NCI-H2227 (cell line): ENCODE measurements at regions not wholly inside any gene's neighbourhood (a gene's known extent, or its start where the extent isn't known, plus 50 kb on each side); places are given as distances from the start of the nearest gene placed in this dataset.
A peak's percentile ranks its signal among the peaks of the same experiment; 100 is the strongest.

Source experiments
- DNase-seq: peaks from one replicate; lab custom pipeline; 2025; ENCODE audit not compliant: unreplicated experiment; lab: John Stamatoyannopoulos, UW

DNA sequence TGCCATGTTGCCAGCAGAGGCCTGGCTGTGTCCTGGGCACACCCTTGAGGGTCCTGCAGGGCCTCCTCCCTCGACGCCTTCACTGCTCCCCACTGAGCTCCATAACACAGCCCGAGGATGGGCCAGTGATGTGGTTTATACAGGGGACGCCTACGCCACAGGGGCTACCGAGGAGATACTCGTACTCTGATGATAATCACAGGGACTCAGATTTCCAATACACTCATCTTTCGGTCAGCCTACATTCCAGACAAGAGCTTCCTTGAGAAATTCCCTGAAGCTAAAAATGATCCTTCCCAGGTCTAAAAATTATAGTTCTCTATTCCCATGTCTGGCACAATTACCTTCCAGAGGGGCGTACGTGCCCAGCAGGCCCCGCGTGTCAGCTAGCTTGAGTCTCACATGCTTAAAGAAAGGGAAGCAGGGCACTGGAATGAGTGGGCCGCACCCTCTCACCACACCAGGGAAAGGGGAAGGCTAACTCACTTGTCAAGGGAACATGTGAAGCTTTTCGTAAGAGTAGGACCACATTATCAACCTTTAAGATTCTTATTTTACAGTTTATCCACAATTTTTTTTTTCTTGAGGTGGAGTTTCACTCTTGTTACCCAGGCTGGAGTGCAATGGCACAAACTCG, 159.5 kb upstream of the NDUFV2 start:
- DNase-seq, result no peak

DNA sequence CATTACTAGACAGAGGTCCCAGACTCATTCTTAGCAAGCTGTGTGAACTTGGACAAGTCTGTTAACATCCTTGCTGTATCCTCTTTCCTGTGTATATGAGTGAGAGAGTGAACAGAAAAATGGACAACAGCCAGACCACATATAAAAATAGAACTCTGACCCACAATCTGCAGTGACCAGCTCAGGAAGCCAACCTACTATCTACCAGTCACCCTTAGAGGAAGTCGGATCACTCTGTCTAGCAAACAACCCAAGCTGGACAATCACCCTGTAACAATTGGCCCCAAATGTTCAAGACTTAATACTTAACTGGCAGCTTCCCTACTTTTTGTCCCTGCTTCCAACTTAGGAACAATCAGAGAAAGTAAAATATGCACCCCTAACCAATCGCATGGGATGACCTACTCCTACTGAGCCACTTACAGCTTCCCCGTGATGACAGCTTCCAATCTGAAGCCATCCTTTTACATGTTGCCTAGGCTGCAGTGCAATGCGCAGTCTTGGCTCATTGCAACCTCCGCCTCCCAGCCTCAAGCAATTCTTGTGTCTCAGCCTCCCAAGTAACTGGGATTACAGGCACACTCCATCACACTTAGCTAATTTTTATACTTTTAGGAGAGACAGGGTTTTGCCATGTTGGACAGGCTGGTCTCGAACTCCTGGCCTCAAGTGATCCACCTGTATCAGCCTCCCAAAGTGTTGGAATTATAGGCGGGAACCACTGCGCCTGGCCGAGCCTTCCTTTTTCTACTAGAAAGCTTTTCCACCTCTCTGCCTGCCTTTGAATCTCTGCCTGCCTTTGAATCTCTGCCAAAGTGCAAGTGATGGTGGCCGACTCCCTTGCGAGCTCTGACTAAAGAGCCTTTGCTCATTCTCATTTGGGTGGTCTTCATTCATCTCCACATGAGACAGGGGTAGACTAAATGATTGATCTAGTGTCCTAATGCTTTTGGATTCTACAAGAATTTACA, 158.3 kb upstream of the NDUFV2 start:
- no peak for DNase-seq

DNA sequence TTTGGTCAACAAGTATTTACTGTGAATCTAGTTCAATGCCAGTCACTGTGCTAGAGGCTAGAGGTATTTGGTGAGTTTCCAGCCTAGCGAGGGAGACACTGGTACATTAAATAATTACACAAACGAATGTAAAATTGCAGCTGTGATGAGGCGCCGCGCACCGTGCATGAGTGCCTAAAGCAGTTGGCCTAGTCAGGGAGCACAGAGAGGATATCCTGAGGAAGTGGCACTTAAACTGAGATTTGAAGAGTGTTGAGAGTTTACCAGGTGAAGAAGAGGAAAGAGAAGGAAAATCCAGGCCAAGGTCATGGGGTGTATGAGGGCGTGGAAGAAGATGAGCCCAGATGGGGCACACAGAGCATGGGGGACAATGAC, 157.6 kb upstream of the NDUFV2 start:
- DNase-seq, result no peak

DNA sequence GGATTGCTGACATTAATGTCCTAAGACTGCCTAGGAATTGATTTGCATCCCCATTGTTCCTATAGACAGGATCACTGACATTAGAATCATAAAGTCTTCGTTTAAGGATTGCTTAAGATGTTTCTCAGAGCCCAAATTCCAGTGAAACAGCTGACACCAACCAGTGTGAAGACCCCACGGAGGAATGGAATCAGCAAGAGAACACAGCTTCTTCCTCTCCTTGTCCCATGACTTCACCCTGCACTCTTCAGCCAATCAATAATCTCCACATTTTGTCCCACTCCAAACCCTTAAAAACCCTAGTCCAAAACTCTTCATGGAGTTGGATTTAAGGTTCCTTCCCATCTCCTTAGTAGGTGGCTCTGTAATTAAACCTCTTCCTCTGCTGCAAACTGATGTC, 157.0 kb upstream of the NDUFV2 start:
- no peak for DNase-seq

DNA sequence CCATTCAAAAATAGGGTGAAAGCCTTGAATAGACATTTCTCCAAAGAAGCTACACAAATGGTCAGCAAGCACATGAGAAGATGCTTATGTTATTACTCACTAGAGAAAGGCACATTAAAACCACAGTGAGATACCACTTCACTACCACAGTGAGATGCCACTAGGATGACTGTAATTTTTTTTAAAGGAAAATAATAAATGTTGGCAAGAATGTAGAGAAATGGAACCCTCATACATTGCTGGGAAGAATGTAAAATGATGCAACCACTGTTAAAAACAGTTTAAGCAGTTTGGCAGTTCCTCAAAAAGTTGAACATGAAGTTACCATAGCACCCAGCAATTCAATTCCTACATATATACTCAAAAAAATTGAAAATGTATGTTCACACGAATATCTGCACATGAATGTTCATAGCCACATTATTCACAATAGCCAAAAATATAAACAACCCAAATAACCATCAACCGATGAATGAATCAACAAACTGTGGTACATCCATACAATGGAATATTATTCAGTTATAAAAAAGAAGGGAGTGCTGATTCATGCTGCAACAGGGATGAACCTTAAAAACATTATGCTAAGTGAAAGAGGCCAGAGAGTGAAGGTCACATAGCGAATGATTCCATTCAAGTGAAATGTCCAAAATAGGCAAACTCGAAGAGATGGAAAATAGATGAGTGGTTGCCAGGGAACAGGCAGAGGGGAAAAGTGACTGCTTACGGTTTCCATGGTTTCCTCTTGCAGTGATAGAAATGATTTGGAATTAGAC, 156.2 kb upstream of the NDUFV2 start:
- no peak for DNase-seq

DNA sequence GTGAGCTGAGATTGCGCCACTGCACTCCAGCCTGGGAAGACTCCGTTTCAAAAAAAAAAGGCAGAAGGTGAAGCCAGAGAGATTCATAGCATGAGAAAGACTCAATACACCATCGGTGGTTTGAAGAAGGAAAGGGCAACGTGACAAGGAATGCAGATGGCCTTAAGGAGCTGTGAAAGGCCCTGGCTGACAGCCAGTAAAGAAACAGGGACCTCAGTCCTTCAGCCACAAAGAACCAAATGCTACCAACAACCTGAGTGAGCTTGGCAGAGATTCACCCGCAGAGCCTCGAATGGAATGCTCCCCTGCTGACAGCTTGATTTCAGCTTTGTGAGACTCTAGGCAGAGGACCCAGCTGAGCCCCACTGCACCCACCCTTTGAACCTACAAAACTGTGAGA, 154.9 kb upstream of the NDUFV2 start:
- DNase-seq, result no peak

DNA sequence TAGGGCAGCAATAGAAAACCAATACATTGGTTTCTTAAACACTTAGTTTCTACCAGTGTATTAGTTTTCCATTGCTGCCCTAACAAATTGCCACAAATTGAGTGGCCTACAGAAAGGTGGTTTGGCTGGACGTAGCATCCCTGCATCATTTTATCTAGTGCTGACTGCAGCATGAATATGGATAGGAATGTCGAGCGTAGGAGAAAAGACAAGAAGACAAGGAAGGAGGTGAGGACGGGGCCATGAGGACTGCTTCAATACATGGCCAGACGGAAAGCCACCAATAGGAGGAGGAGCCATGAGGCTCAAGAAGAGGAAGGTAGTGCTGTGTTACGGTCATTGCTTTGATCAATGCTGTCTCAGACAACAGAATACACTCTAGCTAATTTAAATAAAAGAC, 154.5 kb upstream of the NDUFV2 start:
- no peak for DNase-seq

DNA sequence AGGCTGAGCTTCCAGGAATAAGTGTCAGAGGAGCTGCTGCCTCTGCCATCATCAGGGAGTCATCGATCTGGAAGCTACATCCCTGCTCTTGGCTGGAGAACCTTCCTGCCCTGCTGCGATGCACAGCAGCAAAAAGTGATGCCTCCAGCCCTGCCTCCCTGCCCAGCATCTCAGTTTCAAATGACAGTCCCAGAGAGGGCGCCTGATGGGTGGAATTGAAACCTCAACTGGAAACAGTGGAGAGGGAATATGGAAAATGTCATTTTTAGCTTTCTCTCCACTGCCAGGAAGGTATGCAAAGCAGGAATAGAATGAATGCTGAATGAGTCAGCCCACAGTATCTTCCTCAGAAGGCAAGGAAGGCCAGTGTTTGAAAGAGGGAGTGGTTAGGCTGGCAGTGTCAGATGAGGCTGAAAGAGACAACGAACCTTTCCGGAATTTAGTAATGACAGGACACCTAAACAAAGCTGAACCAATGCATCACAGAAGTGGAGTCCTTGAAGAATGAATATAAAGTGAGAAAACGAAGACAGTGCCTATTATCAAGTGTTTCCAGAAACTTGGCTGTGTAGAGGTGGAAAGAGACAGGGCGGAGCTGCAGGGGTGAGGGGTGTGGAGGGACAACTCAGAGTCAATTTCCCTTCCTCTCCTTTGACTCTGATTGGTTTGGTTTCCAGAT, 153.9 kb upstream of the NDUFV2 start:
- peak; percentile 54 for DNase-seq

DNA sequence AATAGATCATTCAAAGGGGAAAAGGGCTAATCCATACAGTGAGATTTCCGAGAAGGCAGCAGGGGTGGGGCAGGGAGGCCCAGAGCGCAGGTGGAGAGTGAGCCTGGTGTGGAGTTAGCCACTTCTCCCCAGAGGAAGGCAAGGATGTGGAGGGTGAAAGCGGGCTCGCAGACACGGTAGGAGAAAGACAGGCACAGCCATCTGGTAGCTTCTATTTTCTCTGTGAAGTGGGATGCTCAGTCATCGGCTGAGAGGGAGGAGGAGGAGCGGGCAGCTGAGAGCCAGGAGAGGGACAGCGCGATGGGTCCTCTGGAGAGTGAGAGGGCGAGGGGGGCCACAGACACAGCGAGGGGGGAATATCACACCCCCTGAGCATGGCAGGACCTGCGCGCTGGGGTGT, 153.3 kb upstream of the NDUFV2 start:
- peak; percentile 66 for DNase-seq

DNA sequence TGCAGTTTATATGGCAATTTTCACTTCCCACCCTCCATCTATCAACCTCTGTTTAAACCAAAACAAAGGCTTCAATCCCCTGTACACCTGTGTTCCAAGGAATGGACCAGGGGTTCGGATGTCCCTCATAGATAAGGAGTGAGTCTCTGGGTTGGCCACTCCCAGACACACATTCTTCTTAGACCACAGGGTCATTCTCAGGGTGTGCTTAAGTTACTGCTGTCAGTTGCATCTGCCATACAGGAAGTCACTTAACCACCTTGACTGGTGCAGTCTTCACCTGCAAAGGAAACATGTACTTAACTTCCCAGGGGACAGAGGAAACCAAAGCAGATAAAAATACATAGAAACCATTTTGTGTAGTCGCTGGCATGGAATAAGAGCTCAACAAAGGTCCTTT, 151.0 kb upstream of the NDUFV2 start:
- no peak for DNase-seq

DNA sequence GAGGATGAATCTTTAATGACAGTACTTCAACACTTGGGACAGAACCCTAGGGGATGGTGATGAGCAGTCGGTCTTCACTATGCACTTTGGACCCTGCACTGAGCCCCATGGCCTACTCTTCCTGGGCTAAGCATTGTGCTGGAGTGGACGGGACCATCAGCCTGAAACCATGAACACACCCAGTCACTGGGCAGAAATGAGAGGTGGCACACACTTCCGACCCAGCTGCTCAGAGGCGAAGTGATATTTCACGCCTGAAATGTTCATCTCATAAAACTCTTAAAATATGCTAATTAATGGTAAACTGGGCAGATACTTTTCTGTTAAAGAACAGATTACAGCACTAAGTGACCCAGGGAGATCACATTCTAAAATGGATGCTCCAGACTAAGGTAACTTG, 150.3 kb upstream of the NDUFV2 start:
- no peak for DNase-seq

DNA sequence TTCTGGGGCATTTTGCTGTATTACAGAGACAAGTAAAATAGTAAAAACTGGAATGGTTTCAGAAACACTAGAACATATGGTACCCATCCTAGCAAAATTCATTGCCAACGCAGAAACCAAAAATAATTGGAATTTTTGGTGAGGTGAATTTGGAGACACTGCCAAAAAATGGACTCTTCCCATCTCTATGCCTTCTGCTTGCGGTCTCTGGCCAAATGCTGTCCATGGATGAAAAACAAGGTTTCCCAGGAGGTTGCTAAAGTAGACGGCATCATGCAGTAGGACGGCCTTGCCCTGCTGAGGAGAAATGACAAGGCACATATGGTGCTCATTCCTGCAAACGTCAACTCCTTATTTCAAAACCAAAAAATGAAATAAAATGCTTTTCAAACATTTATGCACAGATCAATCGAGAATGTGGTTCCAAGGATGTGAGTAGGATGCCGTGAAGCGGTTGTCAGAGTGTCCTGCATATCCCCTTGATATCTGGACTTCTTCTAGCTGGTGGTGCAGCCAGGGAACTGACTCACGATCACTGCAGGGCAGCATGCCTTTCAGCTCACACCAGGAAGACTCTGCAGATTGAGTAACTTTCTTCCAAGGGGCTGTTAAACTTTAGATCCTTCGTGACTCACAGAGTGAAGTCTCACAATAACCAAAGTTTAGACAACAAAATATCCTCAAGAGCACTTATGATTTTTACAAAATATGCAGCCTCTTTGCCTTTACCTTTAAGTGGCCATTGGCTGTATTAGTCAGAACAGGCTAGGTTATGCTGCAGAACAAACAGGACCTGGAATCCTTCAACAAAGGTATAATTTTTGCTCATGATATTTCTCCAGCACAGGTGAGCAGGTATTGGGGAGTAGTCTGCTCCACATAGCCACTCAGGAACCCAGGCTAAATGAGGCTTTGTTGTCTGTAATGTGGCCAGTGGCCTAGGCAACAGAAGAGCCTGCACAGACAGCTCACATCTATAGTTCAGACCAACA, 149.4 kb upstream of the NDUFV2 start:
- no peak for DNase-seq

DNA sequence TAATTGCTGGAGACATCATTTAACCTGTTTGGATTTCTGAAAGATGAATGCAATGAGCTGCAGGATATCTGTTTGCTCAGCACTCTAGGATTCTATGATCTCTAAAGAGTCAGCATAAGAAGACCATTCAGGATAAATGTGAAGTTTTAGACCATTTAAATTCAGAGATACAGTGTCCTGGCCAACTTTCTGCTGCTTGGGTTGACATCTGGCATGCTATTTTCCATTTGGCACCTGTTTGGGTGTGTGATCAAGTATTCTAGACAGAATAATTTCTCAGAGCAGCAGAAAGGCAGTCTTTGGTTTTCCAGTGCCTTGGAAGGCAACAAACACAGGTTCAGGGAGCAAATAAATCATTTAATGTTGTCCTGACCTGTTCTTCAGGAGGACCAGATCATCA, 144.8 kb upstream of the NDUFV2 start:
- no peak for DNase-seq

DNA sequence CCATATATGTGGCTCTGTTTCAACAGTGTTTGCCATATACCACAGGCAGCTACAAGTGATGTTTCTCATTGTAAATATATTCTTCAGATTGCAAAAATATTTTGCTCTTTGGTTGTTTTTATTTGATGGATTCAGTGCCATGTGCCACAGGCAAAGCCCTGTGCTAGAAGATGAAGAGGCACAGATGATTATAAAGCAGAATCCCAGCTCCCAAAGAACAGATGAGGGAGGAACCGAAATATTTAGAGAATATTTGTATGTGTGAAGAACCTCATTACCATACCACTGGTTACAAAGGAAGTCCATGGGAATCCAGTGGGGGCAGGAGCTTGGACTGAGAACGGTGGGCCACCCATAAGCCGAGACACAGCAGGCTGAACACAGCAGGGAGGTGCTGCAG, 143.8 kb upstream of the NDUFV2 start:
- no peak for DNase-seq

DNA sequence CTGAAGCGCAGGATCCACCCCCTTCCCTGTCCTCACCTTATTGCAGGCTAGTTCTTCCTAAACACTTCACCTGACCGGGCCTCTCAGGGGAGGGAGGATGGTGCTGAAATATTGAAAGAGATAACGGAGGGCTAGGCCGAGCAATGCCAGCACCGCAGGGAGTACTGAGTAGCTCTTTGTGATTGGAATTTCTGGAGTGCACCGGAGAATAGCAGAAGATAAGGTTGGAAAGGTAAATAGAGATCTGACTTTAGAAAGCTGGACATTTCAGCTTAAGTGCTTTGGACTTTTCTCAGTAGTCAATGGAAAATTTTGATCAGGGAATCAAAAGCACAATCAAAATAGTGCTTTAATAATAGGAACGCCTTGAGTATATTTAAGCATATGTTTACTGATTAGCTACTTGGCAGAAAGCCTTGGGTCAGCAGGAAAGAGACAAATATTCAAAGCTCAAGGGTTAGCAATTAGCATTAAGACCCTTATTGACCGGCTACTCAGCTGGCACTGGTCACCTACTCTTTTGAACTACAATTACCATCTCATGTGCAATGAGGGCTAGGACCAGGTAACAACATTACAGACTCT, 142.9 kb upstream of the NDUFV2 start:
- DNase-seq, result no peak

DNA sequence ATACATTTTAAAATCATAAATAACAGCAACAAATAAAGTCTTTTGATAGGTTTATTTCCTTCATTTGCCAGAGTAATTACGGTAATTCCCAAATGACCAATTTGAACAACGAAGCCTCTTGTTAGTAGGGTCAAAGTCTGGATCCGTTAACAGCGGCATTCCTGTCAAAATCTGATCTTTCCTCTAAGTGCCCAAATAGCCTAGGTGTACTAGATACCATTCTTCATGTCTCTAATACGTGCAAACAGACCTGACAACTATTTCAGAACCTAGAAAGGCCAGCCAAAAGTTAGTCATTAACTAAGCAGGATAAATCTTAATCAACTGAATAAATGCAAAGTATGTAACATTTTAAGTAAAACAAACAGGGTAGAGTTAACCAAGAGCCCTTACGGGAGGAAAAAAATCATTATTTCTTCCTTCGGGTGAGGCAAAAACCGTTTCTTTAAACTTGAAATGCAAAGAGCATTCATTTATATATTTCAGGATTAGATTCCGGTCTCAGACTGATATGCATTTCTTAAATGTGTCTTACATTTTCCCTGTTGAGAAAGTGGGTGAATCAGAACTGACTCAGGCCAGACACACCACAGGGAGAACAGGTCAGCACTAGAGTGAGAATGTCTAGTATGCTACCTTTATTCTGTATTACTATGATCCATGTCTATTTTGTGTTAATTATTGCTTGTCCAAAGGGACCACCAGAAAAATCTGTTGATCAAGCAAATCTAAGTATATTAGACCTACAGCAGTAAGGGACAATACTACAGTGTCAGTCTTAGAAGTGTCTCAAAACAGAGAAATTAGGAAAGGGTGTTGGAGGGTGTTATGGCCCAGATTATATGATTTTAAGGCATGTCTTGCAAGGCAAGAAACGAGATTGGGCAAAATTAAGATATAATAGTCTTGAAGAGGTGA, 141.5 kb upstream of the NDUFV2 start:
- no peak for DNase-seq

DNA sequence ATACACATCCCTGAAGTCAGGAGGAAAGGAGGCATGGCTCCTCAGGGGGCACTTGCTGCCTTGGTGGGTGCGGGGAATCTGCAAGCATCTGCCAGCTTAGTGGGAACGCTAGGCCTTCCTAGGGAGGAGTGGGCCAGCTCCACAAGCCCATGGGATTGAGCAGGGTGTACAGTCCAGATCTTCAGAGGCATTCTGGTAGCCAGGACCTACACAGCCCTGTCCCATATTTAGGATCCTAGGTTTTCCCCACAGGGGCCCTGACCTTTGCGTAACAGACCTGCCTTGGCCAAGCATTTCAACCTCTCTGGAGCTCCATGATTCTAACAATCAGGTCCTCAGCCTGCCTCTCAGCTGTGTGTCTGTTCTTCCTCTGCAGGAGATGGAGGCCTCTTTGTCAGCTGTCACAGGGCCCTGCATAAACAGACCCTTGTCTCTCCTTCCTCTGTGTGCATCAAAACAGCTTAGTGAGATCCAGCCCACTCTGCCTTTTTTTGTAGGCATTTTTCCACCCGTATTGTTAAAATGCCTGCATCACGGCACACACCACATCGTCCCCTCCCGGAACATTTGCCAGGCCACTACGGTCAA, 140.2 kb upstream of the NDUFV2 start:
- no peak for DNase-seq
